Nephron (organoid): ENCODE measurements at regions not wholly inside any gene's neighbourhood (a gene's known extent, or its start where the extent isn't known, plus 50 kb on each side); places are given as distances from the start of the nearest gene placed in this dataset.

Experiments
- H3K27ac Mint-ChIP-seq, 3 experiments: 2 replicates each; pipeline ENCODE4 v1.8.0; 2020; ENCODE audit warnings: mixed read lengths in 3 of 3, mild to moderate bottlenecking in 2 of 3, moderate library complexity in 1 of 3
- H3K27me3 Mint-ChIP-seq: 2 replicates; pipeline ENCODE4 v1.8.0; 2021; ENCODE audit warnings: low read depth, mild to moderate bottlenecking, moderate library complexity, mixed read lengths
- H3K36me3 Mint-ChIP-seq: 2 replicates; pipeline ENCODE4 v1.8.0; 2020; ENCODE audit warnings: low read depth, mixed read lengths
- H3K4me1 Mint-ChIP-seq: 2 replicates; pipeline ENCODE4 v1.8.0; 2020; ENCODE audit warnings: mixed read lengths
- H3K4me3 Mint-ChIP-seq, 3 experiments: 2 replicates each; pipeline ENCODE4 v1.8.0; 2020; ENCODE audit warnings: mild to moderate bottlenecking in 3 of 3, mixed read lengths in 3 of 3, moderate library complexity in 2 of 3
- H3K9me3 Mint-ChIP-seq: 2 replicates; pipeline ENCODE4 v1.8.0; 2020; ENCODE audit warnings: mixed read lengths
- CTCF ChIP-seq, 3 experiments: fragments of 200-600 bp; sonication (generic); IDR thresholded peaks; one replicate each; pipeline ENCODE4 v1.5.0; 2021; ENCODE audit warnings: antibody characterized with exemption in 3 of 3; ENCODE audit not compliant: unreplicated experiment in 3 of 3

GRCh38 chr13:110780422-110780821, 66.9 kb downstream of the ING1 start:
- no peaks in the 10 kb centered on the region for H3K4me1 Mint-ChIP-seq

GRCh38 chr13:110782185-110782584, 68.7 kb downstream of the ING1 start:
- no peak overlapping the region for H3K27ac Mint-ChIP-seq
- peaks cover 4% of the 10 kb centered on the region for H3K36me3 Mint-ChIP-seq
- peaks cover 4% of the 10 kb centered on the region for H3K27me3 Mint-ChIP-seq
- no peak overlapping the region for H3K4me3 Mint-ChIP-seq
- no peaks in the 10 kb centered on the region for H3K4me1 Mint-ChIP-seq
- TF ChIP-seq CTCF (IDR thresholded peaks at IDR 0.05; ENCODE audit: unreplicated experiment in 3 of 3): no peak
- H3K9me3 Mint-ChIP-seq: peaks cover 21% of the 10 kb centered on the region

More at GRCh38 chr13:110780422-110780821, 66.9 kb downstream of the ING1 start:
- Mint-ChIP-seq H3K9me3 (peaks cover 19% of the 10 kb centered on the region), H3K36me3 (peaks cover 4% of the 10 kb centered on the region), H3K4me3 (no peak overlapping the region), H3K27me3 (no peaks in the 10 kb centered on the region), H3K27ac (no peak overlapping the region)
- TF ChIP-seq CTCF (IDR thresholded peaks at IDR 0.05; ENCODE audit: unreplicated experiment in 3 of 3): no peak

- Mint-ChIP-seq H3K9me3 (peaks cover 21% of the 10 kb centered on the region), H3K27ac (no peak overlapping the region), H3K27me3 (peaks cover 8% of the 10 kb centered on the region), H3K4me3 (no peak overlapping the region), H3K36me3 (peaks cover 4% of the 10 kb centered on the region), H3K4me1 (no peaks in the 10 kb centered on the region)
- no peak for TF ChIP-seq CTCF (IDR thresholded peaks at IDR 0.05; ENCODE audit: unreplicated experiment in 3 of 3)
These were observed 71.2 kb downstream of the ING1 start for GRCh38 chr13:110784704-110785103.

GRCh38 chr13:110788778-110789177, 75.3 kb downstream of the ING1 start:
- Mint-ChIP-seq H3K4me3 (no peak overlapping the region), H3K36me3 (peaks cover 5% of the 10 kb centered on the region), H3K9me3 (peaks cover 19% of the 10 kb centered on the region), H3K27me3 (peaks cover 8% of the 10 kb centered on the region), H3K4me1 (no peaks in the 10 kb centered on the region), H3K27ac (no peak overlapping the region)
- no peak for TF ChIP-seq CTCF (IDR thresholded peaks at IDR 0.05; ENCODE audit: unreplicated experiment in 3 of 3)

GRCh38 chr13:110789871-110790270, 76.4 kb downstream of the ING1 start:
- Mint-ChIP-seq H3K9me3 (peaks cover 19% of the 10 kb centered on the region), H3K27ac (no peak overlapping the region), H3K27me3 (peaks cover 8% of the 10 kb centered on the region), H3K4me1 (peaks cover 4% of the 10 kb centered on the region), H3K4me3 (no peak overlapping the region), H3K36me3 (peaks cover 5% of the 10 kb centered on the region)
- no peak for TF ChIP-seq CTCF (IDR thresholded peaks at IDR 0.05; ENCODE audit: unreplicated experiment in 3 of 3)

- peaks cover 5% of the 10 kb centered on the region for H3K36me3 Mint-ChIP-seq
- H3K4me1 Mint-ChIP-seq: peaks cover 7% of the 10 kb centered on the region
- H3K27me3 Mint-ChIP-seq: peaks cover 8% of the 10 kb centered on the region
- peaks cover 19% of the 10 kb centered on the region for H3K9me3 Mint-ChIP-seq
- TF ChIP-seq CTCF (IDR thresholded peaks at IDR 0.05; ENCODE audit: unreplicated experiment in 3 of 3): no peak
- H3K4me3 Mint-ChIP-seq: no peak overlapping the region
- H3K27ac Mint-ChIP-seq: no peak overlapping the region
These were observed 76.9 kb downstream of the ING1 start for GRCh38 chr13:110790371-110790770.
